B cell (primary cell): ENCODE measurements at regions not wholly inside any gene's neighbourhood (a gene's known extent, or its start where the extent isn't known, plus 50 kb on each side); places are given as distances from the start of the nearest gene placed in this dataset.

Source experiments
- EZH2 ChIP-seq: IDR thresholded peaks from 2 replicates; pipeline ENCODE4 v1.6.1; 2012; ENCODE audit warnings: borderline replicate concordance, low read depth, mild to moderate bottlenecking, moderate library complexity, low read length; ENCODE audit not compliant: insufficient read depth, poor library complexity, severe bottlenecking
- TF ChIP-seq, protein P1 (sequence below): fragments of 200-600 bp; IDR thresholded peaks from one replicate; pipeline ENCODE4 v1.8.0; 2022; ENCODE audit warnings: antibody characterized with exemption, mild to moderate bottlenecking

DNA sequence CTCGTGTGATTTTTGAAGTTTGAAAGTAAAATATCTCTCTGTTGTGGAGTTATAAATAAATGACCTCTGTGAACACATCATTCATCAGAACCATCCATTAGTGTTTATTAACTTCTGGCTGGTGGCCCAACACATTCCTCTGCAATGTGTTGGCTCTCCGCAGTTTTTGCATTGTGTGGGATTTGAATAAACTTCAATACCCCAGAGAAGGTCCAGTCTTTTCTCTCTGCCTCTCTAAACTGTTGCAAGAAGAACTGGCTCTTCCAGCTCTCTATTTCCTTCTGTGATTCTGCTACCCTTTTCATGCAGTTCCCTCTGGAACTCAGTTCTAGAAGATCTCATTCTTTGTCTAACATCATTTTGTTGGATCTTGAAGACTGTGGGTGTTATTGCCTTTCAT is 125.0 kb upstream of the ARHGAP42 start:
- TF ChIP-seq, protein P1, sequence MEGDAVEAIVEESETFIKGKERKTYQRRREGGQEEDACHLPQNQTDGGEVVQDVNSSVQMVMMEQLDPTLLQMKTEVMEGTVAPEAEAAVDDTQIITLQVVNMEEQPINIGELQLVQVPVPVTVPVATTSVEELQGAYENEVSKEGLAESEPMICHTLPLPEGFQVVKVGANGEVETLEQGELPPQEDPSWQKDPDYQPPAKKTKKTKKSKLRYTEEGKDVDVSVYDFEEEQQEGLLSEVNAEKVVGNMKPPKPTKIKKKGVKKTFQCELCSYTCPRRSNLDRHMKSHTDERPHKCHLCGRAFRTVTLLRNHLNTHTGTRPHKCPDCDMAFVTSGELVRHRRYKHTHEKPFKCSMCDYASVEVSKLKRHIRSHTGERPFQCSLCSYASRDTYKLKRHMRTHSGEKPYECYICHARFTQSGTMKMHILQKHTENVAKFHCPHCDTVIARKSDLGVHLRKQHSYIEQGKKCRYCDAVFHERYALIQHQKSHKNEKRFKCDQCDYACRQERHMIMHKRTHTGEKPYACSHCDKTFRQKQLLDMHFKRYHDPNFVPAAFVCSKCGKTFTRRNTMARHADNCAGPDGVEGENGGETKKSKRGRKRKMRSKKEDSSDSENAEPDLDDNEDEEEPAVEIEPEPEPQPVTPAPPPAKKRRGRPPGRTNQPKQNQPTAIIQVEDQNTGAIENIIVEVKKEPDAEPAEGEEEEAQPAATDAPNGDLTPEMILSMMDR, result no peak
- no peak for TF ChIP-seq EZH2
